ENCODE measurements at regions not wholly inside any gene's neighbourhood (a gene's known extent, or its start where the extent isn't known, plus 50 kb on each side); places are given as distances from the start of the nearest gene placed in this dataset.

GRCh38 chr12:92650228-92650822 is 52.5 kb upstream of the PLEKHG7 start:
- Histone ChIP-seq H3K27me3 (replicated peaks; ENCODE audit: control insufficient read depth, insufficient read depth, low read length) (no peaks in the 10 kb centered on the region), H3K4me3 (replicated peaks; ENCODE audit: low read depth, low read length) (no peak overlapping the region), H3K36me3 (ENCODE audit: control insufficient read depth, insufficient read depth, low read length) (no peaks in the 10 kb centered on the region)
- no peak for TF ChIP-seq CTCF (IDR thresholded peaks at IDR 0.05; ENCODE audit: insufficient read depth, low read length, poor library complexity, severe bottlenecking)
- DNase-seq (ENCODE audit: extremely low read depth, insufficient read length) = no peak

GRCh38 chr12:92649511-92650227 is 53.1 kb upstream of the PLEKHG7 start:
- TF ChIP-seq CTCF (IDR thresholded peaks at IDR 0.05; ENCODE audit: insufficient read depth, low read length, poor library complexity, severe bottlenecking) = peak; percentile 73
- no peaks in the 10 kb centered on the region for H3K27me3 ChIP-seq (replicated peaks; ENCODE audit: control insufficient read depth, insufficient read depth, low read length)
- DNase-seq (ENCODE audit: extremely low read depth, insufficient read length) = peak; percentile 39
- no peaks in the 10 kb centered on the region for H3K36me3 ChIP-seq (ENCODE audit: control insufficient read depth, insufficient read depth, low read length)
- H3K4me3 ChIP-seq (replicated peaks; ENCODE audit: low read depth, low read length) = no peak overlapping the region

- H3K36me3 ChIP-seq (ENCODE audit: control insufficient read depth, insufficient read depth, low read length) = no peaks in the 10 kb centered on the region
- no peak for TF ChIP-seq CTCF (IDR thresholded peaks at IDR 0.05; ENCODE audit: insufficient read depth, low read length, poor library complexity, severe bottlenecking)
- no peak for DNase-seq (ENCODE audit: extremely low read depth, insufficient read length)
- no peak overlapping the region for H3K4me3 ChIP-seq (replicated peaks; ENCODE audit: low read depth, low read length)
- H3K27me3 ChIP-seq (replicated peaks; ENCODE audit: control insufficient read depth, insufficient read depth, low read length) = no peaks in the 10 kb centered on the region
Observed at GRCh38 chr12:92648242-92649031, 54.4 kb upstream of the PLEKHG7 start.

GRCh38 chr12:92641291-92641690 is 61.5 kb upstream of the PLEKHG7 start:
- no peak for TF ChIP-seq CTCF (IDR thresholded peaks at IDR 0.05; ENCODE audit: insufficient read depth, low read length, poor library complexity, severe bottlenecking)
- Histone ChIP-seq H3K27me3 (replicated peaks; ENCODE audit: control insufficient read depth, insufficient read depth, low read length) (no peaks in the 10 kb centered on the region), H3K36me3 (ENCODE audit: control insufficient read depth, insufficient read depth, low read length) (no peaks in the 10 kb centered on the region), H3K4me3 (replicated peaks; ENCODE audit: low read depth, low read length) (no peak overlapping the region)
- no peak for DNase-seq (ENCODE audit: extremely low read depth, insufficient read length)

- Histone ChIP-seq H3K4me3 (replicated peaks; ENCODE audit: low read depth, low read length) (no peak overlapping the region), H3K27me3 (replicated peaks; ENCODE audit: control insufficient read depth, insufficient read depth, low read length) (no peaks in the 10 kb centered on the region), H3K36me3 (ENCODE audit: control insufficient read depth, insufficient read depth, low read length) (no peaks in the 10 kb centered on the region)
- no peak for TF ChIP-seq CTCF (IDR thresholded peaks at IDR 0.05; ENCODE audit: insufficient read depth, low read length, poor library complexity, severe bottlenecking)
- no peak for DNase-seq (ENCODE audit: extremely low read depth, insufficient read length)
Observed at GRCh38 chr12:92640691-92641090, 62.1 kb upstream of the PLEKHG7 start.

Measured in GM06990 (cell line).